Smooth muscle cell (in vitro differentiated cells): ENCODE measurements at regions not wholly inside any gene's neighbourhood (a gene's known extent, or its start where the extent isn't known, plus 50 kb on each side); places are given as distances from the start of the nearest gene placed in this dataset.

ENCODE experiments used
- DNase-seq: peaks from one replicate; lab custom pipeline; 2025; ENCODE audit not compliant: unreplicated experiment; lab: John Stamatoyannopoulos, UW
- H2AFZ ChIP-seq: fragments of 200-600 bp; sonication (generic); 2 replicates; pipeline ENCODE4 v1.6.0; 2016; ENCODE audit warnings: antibody characterized with exemption, low read depth, mild to moderate bottlenecking
- H3F3A ChIP-seq: fragments of 200-600 bp; sonication (generic); 2 replicates; pipeline ENCODE4 v1.6.0; 2017; ENCODE audit warnings: antibody characterized with exemption, low read depth
- H3K27ac ChIP-seq: fragments of 200-600 bp; sonication (generic); 2 replicates; pipeline ENCODE4 v1.5.1; 2016; ENCODE audit warnings: low read depth, mild to moderate bottlenecking
- H3K27me3 ChIP-seq: fragments of 200-600 bp; sonication (generic); 2 replicates; pipeline ENCODE4 v1.6.1; 2016; ENCODE audit warnings: low read depth, mild to moderate bottlenecking
- H3K36me3 ChIP-seq: fragments of 200-600 bp; sonication (generic); 2 replicates; pipeline ENCODE4 v1.5.1; 2016; ENCODE audit warnings: low read depth
- H3K4me1 ChIP-seq: fragments of 200-600 bp; sonication (generic); 2 replicates; pipeline ENCODE4 v1.5.1; 2016; ENCODE audit warnings: low read depth
- H3K4me2 ChIP-seq: fragments of 200-600 bp; sonication (generic); 2 replicates; pipeline ENCODE4 v1.6.0; 2016; ENCODE audit warnings: mild to moderate bottlenecking
- H3K4me3 ChIP-seq: fragments of 200-600 bp; sonication (generic); 2 replicates; pipeline ENCODE4 v1.5.1; 2016; ENCODE audit warnings: mild to moderate bottlenecking
- H3K79me2 ChIP-seq: fragments of 200-600 bp; sonication (generic); 2 replicates; pipeline ENCODE4 v1.6.0; 2016; ENCODE audit warnings: low read depth, mild to moderate bottlenecking
- H3K9ac ChIP-seq: fragments of 200-600 bp; sonication (generic); 2 replicates; pipeline ENCODE4 v1.6.0; 2016; ENCODE audit warnings: low read depth
- H3K9me3 ChIP-seq: fragments of 200-600 bp; sonication (generic); replicated peaks from 2 replicates; pipeline ENCODE4 v1.5.1; 2016; ENCODE audit warnings: low read depth
- H4K20me1 ChIP-seq: fragments of 200-600 bp; sonication (generic); 2 replicates; pipeline ENCODE4 v1.6.0; 2016; ENCODE audit warnings: low read depth
- CTCF ChIP-seq: fragments of 200-600 bp; sonication (generic); IDR thresholded peaks from 2 replicates; pipeline ENCODE4 v1.5.1; 2017; ENCODE audit warnings: borderline replicate concordance, mild to moderate bottlenecking, antibody characterized with exemption; ENCODE audit not compliant: insufficient read depth, poor library complexity, severe bottlenecking
- WGBS: methylation state at CpG from one replicate; pipeline ENCODE4 v1.1.7; 2016; ENCODE audit warnings: low lambda C conversion rate; 5-methylcytosine and 5-hydroxymethylcytosine counted together

- H3K4me3 ChIP-seq: no peak overlapping the region
- H3K36me3 ChIP-seq: no peaks in the 10 kb centered on the region
- H3K79me2 ChIP-seq: no peaks in the 10 kb centered on the region
- no peak overlapping the region for H3K4me2 ChIP-seq
- no peak overlapping the region for H3K9ac ChIP-seq
- WGBS: 76% methylated on average over 2 of the region's 2 CpGs
- H4K20me1 ChIP-seq: no peaks in the 10 kb centered on the region
- no peaks in the 10 kb centered on the region for H3K4me1 ChIP-seq
- DNase-seq: no peak
- no peak overlapping the region for H2AFZ ChIP-seq
- TF ChIP-seq CTCF: no peak
- H3F3A ChIP-seq: no peaks in the 10 kb centered on the region
- H3K9me3 ChIP-seq: no peaks in the 10 kb centered on the region
- H3K27ac ChIP-seq: no peak overlapping the region
- no peaks in the 10 kb centered on the region for H3K27me3 ChIP-seq
Measured at GRCh38 chr12:118921761-118922160, 59.6 kb upstream of the SRRM4 start.

- H3K79me2 ChIP-seq: no peaks in the 10 kb centered on the region
- TF ChIP-seq CTCF: no peak
- DNase-seq: no peak
- H3F3A ChIP-seq: no peaks in the 10 kb centered on the region
- no peak overlapping the region for H3K4me3 ChIP-seq
- no peaks in the 10 kb centered on the region for H3K9me3 ChIP-seq
- H3K36me3 ChIP-seq: no peaks in the 10 kb centered on the region
- no peak overlapping the region for H3K9ac ChIP-seq
- H3K27ac ChIP-seq: no peak overlapping the region
- H4K20me1 ChIP-seq: no peaks in the 10 kb centered on the region
- no peak overlapping the region for H2AFZ ChIP-seq
- no peaks in the 10 kb centered on the region for H3K4me1 ChIP-seq
- no peaks in the 10 kb centered on the region for H3K27me3 ChIP-seq
- H3K4me2 ChIP-seq: no peak overlapping the region
- 54% methylated on average over 2 of the region's 2 CpGs for WGBS
Measured at GRCh38 chr12:118922405-118922804, 58.9 kb upstream of the SRRM4 start.

GRCh38 chr12:118925407-118925806 lies 55.9 kb upstream of the SRRM4 start:
- Histone ChIP-seq H3K79me2 (no peaks in the 10 kb centered on the region), H3K9ac (no peak overlapping the region), H2AFZ (no peak overlapping the region), H3K27me3 (no peaks in the 10 kb centered on the region), H3K27ac (no peak overlapping the region), H3F3A (no peaks in the 10 kb centered on the region), H3K4me2 (no peak overlapping the region), H3K4me3 (no peak overlapping the region), H3K36me3 (no peaks in the 10 kb centered on the region), H4K20me1 (no peaks in the 10 kb centered on the region), H3K4me1 (no peaks in the 10 kb centered on the region), H3K9me3 (no peaks in the 10 kb centered on the region)
- WGBS: 65% methylated on average over 1 of the region's 1 CpG
- DNase-seq: no peak
- no peak for TF ChIP-seq CTCF

GRCh38 chr12:118925826-118926225 lies 55.5 kb upstream of the SRRM4 start:
- no peak overlapping the region for H2AFZ ChIP-seq
- H3K27me3 ChIP-seq: no peaks in the 10 kb centered on the region
- 57% methylated on average over 3 of the region's 3 CpGs for WGBS
- H3K27ac ChIP-seq: no peak overlapping the region
- no peaks in the 10 kb centered on the region for H3K9me3 ChIP-seq
- no peak overlapping the region for H3K9ac ChIP-seq
- H3K4me3 ChIP-seq: no peak overlapping the region
- no peaks in the 10 kb centered on the region for H3K36me3 ChIP-seq
- no peaks in the 10 kb centered on the region for H3K4me1 ChIP-seq
- no peak for DNase-seq
- H3F3A ChIP-seq: no peaks in the 10 kb centered on the region
- no peak overlapping the region for H3K4me2 ChIP-seq
- no peaks in the 10 kb centered on the region for H4K20me1 ChIP-seq
- no peak for TF ChIP-seq CTCF
- H3K79me2 ChIP-seq: no peaks in the 10 kb centered on the region
